Osteocyte (in vitro differentiated cells): ENCODE measurements at regions not wholly inside any gene's neighbourhood (a gene's known extent, or its start where the extent isn't known, plus 50 kb on each side); places are given as distances from the start of the nearest gene placed in this dataset.
A peak's percentile ranks its signal among the peaks of the same experiment; 100 is the strongest.

Experiments used
- DNase-seq: peaks from one replicate; pipeline ENCODE4 v3.0.0; 2021; ENCODE audit warnings: mixed read lengths; ENCODE audit not compliant: unreplicated experiment; ENCODE audit errors: extremely low spot score
- H3K27ac Mint-ChIP-seq: one replicate; pipeline ENCODE4 v1.8.0; 2021; ENCODE audit warnings: mild to moderate bottlenecking, mixed read lengths; ENCODE audit not compliant: unreplicated experiment
- H3K27me3 Mint-ChIP-seq: one replicate; pipeline ENCODE4 v1.8.0; 2021; ENCODE audit warnings: mixed read lengths; ENCODE audit not compliant: unreplicated experiment
- H3K36me3 Mint-ChIP-seq: one replicate; pipeline ENCODE4 v1.8.0; 2021; ENCODE audit warnings: mixed read lengths; ENCODE audit not compliant: unreplicated experiment
- H3K4me1 Mint-ChIP-seq: one replicate; pipeline ENCODE4 v1.8.0; 2021; ENCODE audit warnings: mixed read lengths; ENCODE audit not compliant: unreplicated experiment
- H3K4me3 Mint-ChIP-seq: one replicate; pipeline ENCODE4 v1.8.0; 2021; ENCODE audit warnings: mild to moderate bottlenecking, moderate library complexity, mixed read lengths; ENCODE audit not compliant: unreplicated experiment
- H3K9me3 Mint-ChIP-seq: one replicate; pipeline ENCODE4 v1.8.0; 2021; ENCODE audit warnings: mixed read lengths; ENCODE audit not compliant: unreplicated experiment
- CTCF ChIP-seq: fragments of 200-600 bp; sonication (generic); IDR thresholded peaks from 2 replicates; pipeline ENCODE4 v1.5.0; 2021; ENCODE audit warnings: antibody characterized with exemption, mild to moderate bottlenecking, moderate library complexity

DNA sequence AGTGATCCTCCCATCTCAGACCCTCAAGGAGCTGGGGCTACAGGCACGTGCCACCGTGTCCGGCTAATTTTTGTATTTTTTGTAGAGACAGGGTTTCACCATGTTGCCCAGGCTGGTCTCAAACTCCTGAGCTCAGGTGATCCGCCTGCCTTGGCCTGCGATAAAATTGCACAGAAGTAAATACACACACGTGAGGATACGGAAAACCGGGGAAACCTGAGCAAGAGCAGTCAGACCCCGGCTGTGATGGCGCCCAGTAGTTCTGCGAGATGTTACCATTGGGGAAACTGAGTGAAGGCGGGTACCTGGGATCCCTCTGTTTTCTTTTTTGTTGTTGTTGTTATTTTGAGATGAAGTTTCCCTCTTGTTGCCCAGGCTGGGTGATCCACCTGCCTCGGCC is 114.9 kb downstream of the C9orf50 start:
- peaks cover 49% of the 10 kb centered on the region for H3K4me1 Mint-ChIP-seq

GRCh38 chr9:129505270-129505902 is 115.5 kb downstream of the C9orf50 start:
- H3K9me3 Mint-ChIP-seq, result peaks cover 6% of the 10 kb centered on the region
- TF ChIP-seq CTCF, result no peak

More for the DNA sequence above, 114.9 kb downstream of the C9orf50 start:
- Mint-ChIP-seq H3K4me3 (no peak overlapping the region), H3K9me3 (peaks cover 10% of the 10 kb centered on the region), H3K27ac (no peak overlapping the region), H3K36me3 (peaks cover 3% of the 10 kb centered on the region), H3K27me3 (no peaks in the 10 kb centered on the region)
- TF ChIP-seq CTCF, result no peak
- DNase-seq, result no peak

DNA sequence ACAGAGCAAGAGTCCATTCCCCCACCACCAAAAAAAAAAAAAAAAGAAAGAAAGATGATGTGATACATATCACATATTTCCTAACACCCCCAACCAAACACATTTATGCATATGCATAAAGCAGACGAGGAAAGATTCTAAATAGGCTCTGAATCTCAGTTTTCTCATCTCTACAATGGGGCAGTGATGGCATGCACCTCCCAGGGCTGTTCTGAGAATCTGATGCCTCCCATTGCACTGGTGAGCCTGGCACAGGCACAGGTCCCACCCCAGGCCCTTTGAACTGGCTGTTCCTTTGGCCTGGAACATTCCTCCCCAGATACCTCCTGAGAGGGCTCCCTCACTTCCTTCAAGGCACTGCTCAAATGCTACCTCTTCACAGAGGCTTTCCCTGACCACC is 116.5 kb downstream of the C9orf50 start:
- no peaks in the 10 kb centered on the region for H3K27me3 Mint-ChIP-seq
- peaks cover 63% of the 10 kb centered on the region for H3K4me1 Mint-ChIP-seq
- TF ChIP-seq CTCF, result no peak
- H3K27ac Mint-ChIP-seq, result no peak overlapping the region
- DNase-seq, result no peak
- H3K4me3 Mint-ChIP-seq, result no peak overlapping the region
- H3K9me3 Mint-ChIP-seq, result peaks cover 3% of the 10 kb centered on the region
- peaks cover 3% of the 10 kb centered on the region for H3K36me3 Mint-ChIP-seq

More at GRCh38 chr9:129505270-129505902, 115.5 kb downstream of the C9orf50 start:
- Mint-ChIP-seq H3K36me3 (peaks cover 3% of the 10 kb centered on the region), H3K27me3 (no peaks in the 10 kb centered on the region), H3K27ac (no peak overlapping the region), H3K4me3 (no peak overlapping the region), H3K4me1 (peaks cover 56% of the 10 kb centered on the region)
- no peak for DNase-seq

DNA sequence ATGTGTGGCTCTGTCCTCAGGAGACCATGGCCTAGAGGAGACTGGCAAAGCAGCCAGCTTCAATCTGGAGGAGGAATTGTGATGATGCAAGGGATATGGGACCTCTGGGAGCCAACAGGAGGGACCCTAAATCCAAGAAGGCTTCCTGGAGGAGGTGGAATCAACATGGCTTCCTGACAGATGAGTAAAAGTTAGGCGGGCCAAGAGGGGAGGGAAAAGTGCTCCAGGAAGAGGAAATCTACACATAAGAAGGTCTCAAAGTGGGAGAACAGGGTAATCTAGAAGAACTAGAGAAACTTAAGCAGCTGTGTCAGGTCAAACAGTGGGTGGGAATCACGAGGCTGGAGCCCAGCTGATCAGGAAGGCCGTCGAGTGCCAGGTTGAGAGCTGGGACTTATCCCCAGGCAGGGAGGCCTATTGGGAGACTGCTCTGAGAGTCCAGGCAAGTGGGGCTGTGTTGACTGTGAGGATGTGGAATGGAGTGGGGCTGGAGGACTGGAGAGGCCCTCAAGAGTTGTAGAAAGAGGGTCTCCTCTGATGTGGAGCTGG is 119.1 kb downstream of the C9orf50 start:
- no peaks in the 10 kb centered on the region for H3K27me3 Mint-ChIP-seq
- H3K4me3 Mint-ChIP-seq, result no peak overlapping the region
- DNase-seq, result no peak
- H3K4me1 Mint-ChIP-seq, result peaks cover 70% of the 10 kb centered on the region
- peaks cover 3% of the 10 kb centered on the region for H3K36me3 Mint-ChIP-seq
- H3K27ac Mint-ChIP-seq, result peak overlapping the region; percentile 100
- no peaks in the 10 kb centered on the region for H3K9me3 Mint-ChIP-seq
- no peak for TF ChIP-seq CTCF

GRCh38 chr9:129500863-129501770 is 119.8 kb downstream of the C9orf50 start:
- no peaks in the 10 kb centered on the region for H3K9me3 Mint-ChIP-seq
- DNase-seq, result no peak
- TF ChIP-seq CTCF, result no peak
- no peaks in the 10 kb centered on the region for H3K27me3 Mint-ChIP-seq
- no peak overlapping the region for H3K4me3 Mint-ChIP-seq
- H3K4me1 Mint-ChIP-seq, result peaks cover 71% of the 10 kb centered on the region
- peaks cover 3% of the 10 kb centered on the region for H3K36me3 Mint-ChIP-seq
- peak overlapping the region; percentile 100 for H3K27ac Mint-ChIP-seq
